Type B pancreatic cell (in vitro differentiated cells): ENCODE measurements at regions not wholly inside any gene's neighbourhood (a gene's known extent, or its start where the extent isn't known, plus 50 kb on each side); places are given as distances from the start of the nearest gene placed in this dataset.

ENCODE experiments used
- DNase-seq: peaks from one replicate; pipeline ENCODE4 v3.0.0; 2021; ENCODE audit warnings: mixed read lengths; ENCODE audit not compliant: unreplicated experiment; ENCODE audit errors: extremely low spot score
- H3K27ac Mint-ChIP-seq: 2 replicates; pipeline ENCODE4 v1.8.0; 2021; ENCODE audit warnings: mild to moderate bottlenecking, mixed read lengths
- H3K27me3 Mint-ChIP-seq: 2 replicates; pipeline ENCODE4 v1.8.0; 2021; ENCODE audit warnings: mixed read lengths
- H3K36me3 Mint-ChIP-seq: 2 replicates; pipeline ENCODE4 v1.8.0; 2021; ENCODE audit warnings: mixed read lengths
- H3K4me1 Mint-ChIP-seq: one replicate; pipeline ENCODE4 v1.8.0; 2021; ENCODE audit warnings: mixed read lengths; ENCODE audit not compliant: unreplicated experiment
- H3K4me3 Mint-ChIP-seq: 2 replicates; pipeline ENCODE4 v1.8.0; 2021; ENCODE audit warnings: mild to moderate bottlenecking, mixed read lengths
- H3K9me3 Mint-ChIP-seq: 2 replicates; pipeline ENCODE4 v1.8.0; 2021; ENCODE audit warnings: mixed read lengths
- TF ChIP-seq, protein P1 (sequence below): fragments of 200-600 bp; sonication (generic); conservative IDR thresholded peaks from 2 replicates; pipeline ENCODE4 v1.5.0; 2021; ENCODE audit warnings: antibody characterized with exemption, mild to moderate bottlenecking

- H3K27ac Mint-ChIP-seq, result no peak overlapping the region
- no peaks in the 10 kb centered on the region for H3K27me3 Mint-ChIP-seq
- H3K36me3 Mint-ChIP-seq, result no peaks in the 10 kb centered on the region
- no peaks in the 10 kb centered on the region for H3K9me3 Mint-ChIP-seq
- no peak for DNase-seq
- no peak overlapping the region for H3K4me3 Mint-ChIP-seq
- TF ChIP-seq, protein P1, sequence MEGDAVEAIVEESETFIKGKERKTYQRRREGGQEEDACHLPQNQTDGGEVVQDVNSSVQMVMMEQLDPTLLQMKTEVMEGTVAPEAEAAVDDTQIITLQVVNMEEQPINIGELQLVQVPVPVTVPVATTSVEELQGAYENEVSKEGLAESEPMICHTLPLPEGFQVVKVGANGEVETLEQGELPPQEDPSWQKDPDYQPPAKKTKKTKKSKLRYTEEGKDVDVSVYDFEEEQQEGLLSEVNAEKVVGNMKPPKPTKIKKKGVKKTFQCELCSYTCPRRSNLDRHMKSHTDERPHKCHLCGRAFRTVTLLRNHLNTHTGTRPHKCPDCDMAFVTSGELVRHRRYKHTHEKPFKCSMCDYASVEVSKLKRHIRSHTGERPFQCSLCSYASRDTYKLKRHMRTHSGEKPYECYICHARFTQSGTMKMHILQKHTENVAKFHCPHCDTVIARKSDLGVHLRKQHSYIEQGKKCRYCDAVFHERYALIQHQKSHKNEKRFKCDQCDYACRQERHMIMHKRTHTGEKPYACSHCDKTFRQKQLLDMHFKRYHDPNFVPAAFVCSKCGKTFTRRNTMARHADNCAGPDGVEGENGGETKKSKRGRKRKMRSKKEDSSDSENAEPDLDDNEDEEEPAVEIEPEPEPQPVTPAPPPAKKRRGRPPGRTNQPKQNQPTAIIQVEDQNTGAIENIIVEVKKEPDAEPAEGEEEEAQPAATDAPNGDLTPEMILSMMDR, result no peak
- no peaks in the 10 kb centered on the region for H3K4me1 Mint-ChIP-seq
These were observed 1167.6 kb downstream of the CDH12 start for GRCh38 chr5:21685522-21685921.

DNA sequence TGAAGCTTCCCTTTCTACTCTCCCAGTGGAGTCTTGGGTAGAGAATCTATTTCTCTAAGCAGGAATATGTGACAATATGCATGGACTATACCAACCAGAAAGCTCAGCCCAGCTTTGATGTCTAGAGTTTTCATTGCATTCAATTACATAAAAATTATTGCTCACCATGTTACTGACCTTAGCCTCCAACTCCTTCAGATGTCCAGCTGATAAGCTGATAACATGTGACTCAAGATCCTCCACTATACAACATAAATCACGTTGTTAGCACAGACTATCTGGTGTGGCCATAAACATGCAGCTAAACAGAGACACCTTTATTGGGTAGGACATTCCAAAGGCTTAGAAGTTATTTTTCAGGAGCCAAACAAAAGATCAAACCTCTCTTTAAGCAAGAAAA is 1168.2 kb downstream of the CDH12 start:
- H3K27me3 Mint-ChIP-seq, result no peaks in the 10 kb centered on the region
- H3K36me3 Mint-ChIP-seq, result no peaks in the 10 kb centered on the region
- H3K4me3 Mint-ChIP-seq, result no peak overlapping the region
- DNase-seq, result no peak
- H3K4me1 Mint-ChIP-seq, result no peaks in the 10 kb centered on the region
- H3K9me3 Mint-ChIP-seq, result no peaks in the 10 kb centered on the region
- TF ChIP-seq, protein P1, result no peak
- no peak overlapping the region for H3K27ac Mint-ChIP-seq

- Mint-ChIP-seq H3K27ac (no peak overlapping the region), H3K4me3 (no peak overlapping the region), H3K27me3 (no peaks in the 10 kb centered on the region), H3K4me1 (no peaks in the 10 kb centered on the region), H3K9me3 (no peaks in the 10 kb centered on the region), H3K36me3 (no peaks in the 10 kb centered on the region)
- TF ChIP-seq, protein P1, result no peak
- DNase-seq, result no peak
These were observed 1171.2 kb downstream of the CDH12 start for GRCh38 chr5:21681911-21682310.

- H3K36me3 Mint-ChIP-seq, result no peaks in the 10 kb centered on the region
- TF ChIP-seq, protein P1, result no peak
- no peaks in the 10 kb centered on the region for H3K4me1 Mint-ChIP-seq
- no peak overlapping the region for H3K4me3 Mint-ChIP-seq
- DNase-seq, result no peak
- H3K9me3 Mint-ChIP-seq, result no peaks in the 10 kb centered on the region
- no peaks in the 10 kb centered on the region for H3K27me3 Mint-ChIP-seq
- no peak overlapping the region for H3K27ac Mint-ChIP-seq
These were observed 1172.5 kb downstream of the CDH12 start for GRCh38 chr5:21680641-21681040.

GRCh38 chr5:21680196-21680595 is 1172.9 kb downstream of the CDH12 start:
- Mint-ChIP-seq H3K4me3 (no peak overlapping the region), H3K9me3 (no peaks in the 10 kb centered on the region), H3K36me3 (no peaks in the 10 kb centered on the region), H3K27me3 (no peaks in the 10 kb centered on the region), H3K4me1 (no peaks in the 10 kb centered on the region), H3K27ac (no peak overlapping the region)
- TF ChIP-seq, protein P1, result no peak
- no peak for DNase-seq

GRCh38 chr5:21678526-21678925 is 1174.6 kb downstream of the CDH12 start:
- no peak for DNase-seq
- Mint-ChIP-seq H3K27ac (no peak overlapping the region), H3K9me3 (no peaks in the 10 kb centered on the region), H3K4me3 (no peak overlapping the region), H3K4me1 (no peaks in the 10 kb centered on the region), H3K36me3 (no peaks in the 10 kb centered on the region), H3K27me3 (no peaks in the 10 kb centered on the region)
- TF ChIP-seq, protein P1, result no peak
